HepG2 (cell line): ENCODE measurements at regions not wholly inside any gene's neighbourhood (a gene's known extent, or its start where the extent isn't known, plus 50 kb on each side); places are given as distances from the start of the nearest gene placed in this dataset.

Experiments used
- ATAC-seq: fragments of 200-7000 bp; cut with Tn5 transposase; 3 replicates; pipeline ENCODE4 v1.9.1; 2020; ENCODE audit warnings: mild to moderate bottlenecking, moderate library complexity
- BruUV-seq: library from RNA; stranded (reverse); fragments of 400-500 nt; replicated peaks from 2 replicates; lab custom pipeline; 2021; lab: Mats Ljungman, UMichigan
- CTCF ChIA-PET: fragments of 300-600 bp; formaldehyde crosslinking; extraction: SDS; loops from one replicate; lab custom pipeline; 2021; ENCODE audit warnings: low total read pairs, inconsistent platforms, low intra/inter-chr PET ratio; lab: Yijun Ruan, JAX
- POLR2A ChIA-PET: fragments of 350-600 bp; sonication (Branson Sonifier 250); formaldehyde crosslinking; loops from one replicate; lab custom pipeline; 2020; ENCODE audit warnings: antibody characterized with exemption, inconsistent platforms; lab: Yijun Ruan, JAX
- DNase-seq: peaks from one replicate; pipeline ENCODE4 v3.0.0-alpha.2; 2015; ENCODE audit warnings: low spot score
- FAIRE-seq: peaks from 3 replicates; lab custom pipeline; 2011; peaks lifted over from hg19 to GRCh38; lab: Jason Lieb, UNC
- H2AFZ ChIP-seq: one replicate; pipeline ENCODE4 v1.6.1; 2011; ENCODE audit warnings: low read length, inconsistent platforms
- H3K27ac ChIP-seq: fragments of 300-600 bp; 3 replicates; pipeline ENCODE4 v1.8.0; 2011; ENCODE audit warnings: mixed run types, mild to moderate bottlenecking, mixed read lengths, low read length, inconsistent platforms; ENCODE audit not compliant: insufficient read depth; ENCODE audit errors: extremely low read length
- H3K27me3 ChIP-seq, 2 experiments: fragments of 200-600 bp in 1 of 2; 2 replicates in 1 of 2; 3 replicates in 1 of 2; pipeline versions ENCODE4 v1.6.0 to v1.8.0; 2011; ENCODE audit warnings: low read length in 2 of 2, mild to moderate bottlenecking in 2 of 2, moderate library complexity in 2 of 2, inconsistent platforms in 1 of 2; ENCODE audit not compliant: insufficient read depth in 2 of 2, control insufficient read depth in 1 of 2
- H3K36me3 ChIP-seq, 2 experiments: fragments of 200-600 bp in 1 of 2; replicated peaks in 1 of 2; 2 replicates in 1 of 2; 3 replicates in 1 of 2; pipeline versions ENCODE4 v1.5.1 to v1.8.0; 2011; ENCODE audit warnings: low read length in 2 of 2, inconsistent platforms in 1 of 2; ENCODE audit not compliant: insufficient read depth in 2 of 2, control insufficient read depth in 1 of 2
- H3K4me1 ChIP-seq: 2 replicates; pipeline ENCODE4 v1.5.1; 2012; ENCODE audit warnings: low read length, inconsistent platforms; ENCODE audit not compliant: insufficient read depth
- H3K4me2 ChIP-seq: 2 replicates; pipeline ENCODE4 v1.6.0; 2011; ENCODE audit warnings: low read depth, low read length, inconsistent platforms
- H3K4me3 ChIP-seq, 3 experiments: fragments of 200-600 bp in 1 of 3; sonication (generic), shearing (Covaris generic) in 1 of 3; replicated peaks in 1 of 3; 2 replicates each; pipeline ENCODE4 v1.5.1; 2011 to 2016; ENCODE audit warnings: low read length in 3 of 3, inconsistent platforms in 2 of 3, low read depth in 2 of 3, mild to moderate bottlenecking in 2 of 3, control low read depth in 1 of 3, mixed read lengths in 1 of 3; ENCODE audit not compliant: insufficient read depth in 1 of 3
- H3K79me2 ChIP-seq: one replicate; pipeline ENCODE4 v1.6.1; 2011; ENCODE audit warnings: low read length, inconsistent platforms; ENCODE audit not compliant: insufficient read depth
- H3K9ac ChIP-seq: 2 replicates; pipeline ENCODE4 v1.6.0; 2011; ENCODE audit warnings: mild to moderate bottlenecking, low read depth, low read length, inconsistent platforms; ENCODE audit not compliant: insufficient read depth
- H3K9me3 ChIP-seq: 2 replicates; pipeline ENCODE4 v1.5.1; 2012; ENCODE audit warnings: mild to moderate bottlenecking, low read length
- H4K20me1 ChIP-seq: 2 replicates; pipeline ENCODE4 v1.6.0; 2011; ENCODE audit warnings: inconsistent platforms, mild to moderate bottlenecking, low read length, moderate library complexity; ENCODE audit not compliant: insufficient read depth
- ARHGAP35 ChIP-seq: sonication (generic); formaldehyde crosslinking; IDR thresholded peaks from 2 replicates; pipeline ENCODE4 v1.9.0; 2022; ENCODE audit warnings: mild to moderate bottlenecking, inconsistent platforms, moderate library complexity, missing genetic modification reagents, borderline replicate concordance
- MAFF ChIP-seq: IDR thresholded peaks from 2 replicates; pipeline ENCODE4 v1.6.1; 2011; ENCODE audit warnings: low read depth, low read length, improper control_type of control experiment
- MAFK ChIP-seq, 2 experiments: IDR thresholded peaks in 1 of 2; conservative IDR thresholded peaks in 1 of 2; 2 replicates each; pipeline ENCODE4 v1.6.1; 2011; ENCODE audit warnings: improper control_type of control experiment in 2 of 2, low read length in 2 of 2
- SP2 ChIP-seq: sonication (generic); formaldehyde crosslinking; IDR thresholded peaks from 2 replicates; pipeline ENCODE4 v1.5.1; 2020; ENCODE audit warnings: mild to moderate bottlenecking, missing genetic modification reagents
- ZFAT ChIP-seq: sonication (generic); formaldehyde crosslinking; conservative IDR thresholded peaks from 2 replicates; pipeline ENCODE4 v1.8.1; 2023; ENCODE audit warnings: missing genetic modification reagents, inconsistent platforms
- ZFP91 ChIP-seq: sonication (generic); formaldehyde crosslinking; IDR thresholded peaks from 2 replicates; pipeline ENCODE4 v1.9.0; 2022; ENCODE audit warnings: missing genetic modification reagents, mild to moderate bottlenecking, borderline replicate concordance
- ZKSCAN5 ChIP-seq: sonication (generic); formaldehyde crosslinking; IDR thresholded peaks from 2 replicates; pipeline ENCODE4 v1.5.1; 2020; ENCODE audit warnings: mild to moderate bottlenecking, missing genetic modification reagents
- ZNF280B ChIP-seq: sonication (generic); formaldehyde crosslinking; IDR thresholded peaks from 2 replicates; pipeline ENCODE4 v1.5.0; 2020; ENCODE audit warnings: missing genetic modification reagents, mild to moderate bottlenecking, borderline replicate concordance
- ZNF280D ChIP-seq: sonication (generic); formaldehyde crosslinking; IDR thresholded peaks from 2 replicates; pipeline ENCODE4 v1.5.1; 2020; ENCODE audit warnings: mild to moderate bottlenecking, missing genetic modification reagents
- ZNF563 ChIP-seq: sonication (generic); formaldehyde crosslinking; IDR thresholded peaks from 2 replicates; pipeline ENCODE4 v1.8.0; 2022; ENCODE audit warnings: mild to moderate bottlenecking, moderate library complexity, missing genetic modification reagents
- ZNF687 ChIP-seq: sonication (generic); formaldehyde crosslinking; IDR thresholded peaks from 2 replicates; pipeline ENCODE4 v1.5.1; 2020; ENCODE audit warnings: mild to moderate bottlenecking, missing genetic modification reagents, moderate library complexity
- WGBS: methylation state at CpG from one replicate; pipeline ENCODE4 v1.1.6; 2017; ENCODE audit warnings: low lambda C conversion rate; 5-methylcytosine and 5-hydroxymethylcytosine counted together
- in situ Hi-C: cut with HindIII; loops from 2 replicates; pipeline ENCODE4 v1.10.0; 2017; ENCODE audit warnings: low pct_unique_long_range_greater_than_20kb; ENCODE audit not compliant: extremely low pct_ligation_motif_present
- intact Hi-C: fragments of 100-400 bp; cut with micrococcal nuclease; formaldehyde crosslinking; loops from one replicate; pipeline ENCODE4 v1.10.0; 2022; ENCODE audit not compliant: unreplicated experiment

GRCh38 chr6:37092923-37093727 is 76.8 kb upstream of the PIM1 start:
- peak overlapping the region; percentile 40 for H3K4me2 ChIP-seq
- H3K79me2 ChIP-seq, result no peaks in the 10 kb centered on the region
- ATAC-seq (peak; percentile 49), DNase-seq (no peak), FAIRE-seq (no peak)
- WGBS, result 48% methylated on average over 14 of the region's 14 CpGs
- no peaks in the 10 kb centered on the region for H3K27me3 ChIP-seq
- no peak overlapping the region; a peak in 1 of 6 replicates for H3K4me3 ChIP-seq
- H3K27ac ChIP-seq, result no peak overlapping the region
- H2AFZ ChIP-seq, result peak overlapping the region; percentile 35
- intact Hi-C loops, result no loop called here
- 0 out of 2 replicates have a peak overlapping the region, but pooled peaks have one; percentile 6 for H3K9ac ChIP-seq
- H3K4me1 ChIP-seq, result peaks cover 82% of the 10 kb centered on the region
- H3K9me3 ChIP-seq, result no peaks in the 10 kb centered on the region
- ChIA-PET CTCF (no interaction called here), POLR2A (interaction anchor here (2.3 to 2.9 kb wide), 2 partner anchors 9 to 10 kb away, joined by 8 to 9 read pairs; no protein-coding TSS in a partner anchor)
- no peaks in the 10 kb centered on the region for H4K20me1 ChIP-seq
- in situ Hi-C loops, result no loop called here
- H3K36me3 ChIP-seq, result no peaks in the 10 kb centered on the region
- no TSS peak for BruUV-seq
- peak; percentile 51 for TF ChIP-seq ZNF687
- 0 out of 2 replicates have a peak, but pooled peaks have one; percentile 20 for TF ChIP-seq ZKSCAN5 (CRISPR knock-in tag)
- TF ChIP-seq ZNF280B, result peak; percentile 40; the same call in 1 of the 2 replicates
- TF ChIP-seq ZNF563, result no peak
- peak; percentile 66 for TF ChIP-seq MAFF
- TF ChIP-seq SP2 (CRISPR knock-in tag), result 0 out of 2 replicates have a peak, but pooled peaks have one; percentile 24
- no peak for TF ChIP-seq ZFAT (CRISPR knock-in tag)
- TF ChIP-seq ARHGAP35 (CRISPR knock-in tag), result no peak
- peak; percentile 65 to 82 for TF ChIP-seq MAFK (conservative IDR thresholded peaks at IDR 0.05 in 1 of 2, IDR thresholded peaks at IDR 0.05 in 1 of 2; ENCODE audit: low read length in 2 of 2)
- TF ChIP-seq ZNF280D (CRISPR knock-in tag), result 0 out of 2 replicates have a peak, but pooled peaks have one; percentile 21
- 0 out of 2 replicates have a peak, but pooled peaks have one; percentile 14 for TF ChIP-seq ZFP91 (CRISPR knock-in tag)
